ENCODE measurements at regions not wholly inside any gene's neighbourhood (a gene's known extent, or its start where the extent isn't known, plus 50 kb on each side); places are given as distances from the start of the nearest gene placed in this dataset.

- Histone ChIP-seq H2AFZ (no peak overlapping the region), H3K4me1 (ENCODE audit: insufficient read depth) (peaks cover 5% of the 10 kb centered on the region), H3K27ac (no peak overlapping the region), H3K4me2 (no peak overlapping the region), H3K9me3 (ENCODE audit: low read depth) (no peaks in the 10 kb centered on the region), H3K9me2 (replicated peaks; ENCODE audit: insufficient read depth) (no peaks in the 10 kb centered on the region), H4K20me1 (ENCODE audit: insufficient read depth, poor library complexity, severe bottlenecking) (no peaks in the 10 kb centered on the region), H3K36me3 (replicated peaks; ENCODE audit: insufficient read depth, low read depth) (no peaks in the 10 kb centered on the region), H3K4me3 (no peak overlapping the region), H3K27me3 (no peaks in the 10 kb centered on the region), H3K79me2 (no peaks in the 10 kb centered on the region)
- no peak for DNase-seq (ENCODE audit: low spot score)
- no peak for TF ChIP-seq EZH2 (IDR thresholded peaks at IDR 0.05; ENCODE audit: borderline replicate concordance)
- TF ChIP-seq CTCF (IDR thresholded peaks at IDR 0.05; ENCODE audit: poor library complexity), result no peak
- TF ChIP-seq EZH2phosphoT487 (IDR thresholded peaks at IDR 0.05; ENCODE audit: low read depth, severe bottlenecking, unreplicated experiment), result no peak
- WGBS (ENCODE audit: low lambda C conversion rate, missing lambda C conversion rate), result 57% methylated on average over 2 of the region's 2 CpGs
These were observed 79.6 kb upstream of the DCBLD2 start for GRCh38 chr3:98980915-98981596.

GRCh38 chr3:98979296-98979695, 77.8 kb upstream of the DCBLD2 start:
- no peaks in the 10 kb centered on the region for H3K9me2 ChIP-seq (replicated peaks; ENCODE audit: insufficient read depth)
- no peak overlapping the region for H3K27ac ChIP-seq
- H2AFZ ChIP-seq, result no peak overlapping the region
- H3K4me3 ChIP-seq, result no peak overlapping the region
- H3K36me3 ChIP-seq (replicated peaks; ENCODE audit: insufficient read depth, low read depth), result no peaks in the 10 kb centered on the region
- H3K4me2 ChIP-seq, result no peak overlapping the region
- TF ChIP-seq EZH2phosphoT487 (IDR thresholded peaks at IDR 0.05; ENCODE audit: low read depth, severe bottlenecking, unreplicated experiment) (no peak), EZH2 (IDR thresholded peaks at IDR 0.05; ENCODE audit: borderline replicate concordance) (no peak), CTCF (IDR thresholded peaks at IDR 0.05; ENCODE audit: poor library complexity) (no peak)
- H3K4me1 ChIP-seq (ENCODE audit: insufficient read depth), result no peaks in the 10 kb centered on the region
- H3K9me3 ChIP-seq (ENCODE audit: low read depth), result no peaks in the 10 kb centered on the region
- no peaks in the 10 kb centered on the region for H4K20me1 ChIP-seq (ENCODE audit: insufficient read depth, poor library complexity, severe bottlenecking)
- DNase-seq (ENCODE audit: low spot score), result no peak
- no peaks in the 10 kb centered on the region for H3K27me3 ChIP-seq
- WGBS (ENCODE audit: low lambda C conversion rate, missing lambda C conversion rate), result 55% methylated on average over 1 of the region's 1 CpG
- H3K79me2 ChIP-seq, result no peaks in the 10 kb centered on the region

- no peaks in the 10 kb centered on the region for H4K20me1 ChIP-seq (ENCODE audit: insufficient read depth, poor library complexity, severe bottlenecking)
- H3K27me3 ChIP-seq, result no peaks in the 10 kb centered on the region
- H3K4me3 ChIP-seq, result no peak overlapping the region
- no peak for DNase-seq (ENCODE audit: low spot score)
- 67% methylated on average over 3 of the region's 3 CpGs for whole genome bisulfite sequencing (ENCODE audit: low lambda C conversion rate, missing lambda C conversion rate)
- H3K9me3 ChIP-seq (ENCODE audit: low read depth), result no peaks in the 10 kb centered on the region
- H3K4me2 ChIP-seq, result no peak overlapping the region
- no peak overlapping the region for H3K27ac ChIP-seq
- no peaks in the 10 kb centered on the region for H3K9me2 ChIP-seq (replicated peaks; ENCODE audit: insufficient read depth)
- H2AFZ ChIP-seq, result no peak overlapping the region
- no peaks in the 10 kb centered on the region for H3K4me1 ChIP-seq (ENCODE audit: insufficient read depth)
- no peaks in the 10 kb centered on the region for H3K36me3 ChIP-seq (replicated peaks; ENCODE audit: insufficient read depth, low read depth)
- TF ChIP-seq EZH2 (IDR thresholded peaks at IDR 0.05; ENCODE audit: borderline replicate concordance), result no peak
- TF ChIP-seq EZH2phosphoT487 (IDR thresholded peaks at IDR 0.05; ENCODE audit: low read depth, severe bottlenecking, unreplicated experiment), result no peak
- no peaks in the 10 kb centered on the region for H3K79me2 ChIP-seq
These were observed 76.7 kb upstream of the DCBLD2 start for GRCh38 chr3:98978068-98978811.

- Histone ChIP-seq H3K9me2 (replicated peaks; ENCODE audit: insufficient read depth) (no peaks in the 10 kb centered on the region), H3K27me3 (no peaks in the 10 kb centered on the region), H3K4me2 (no peak overlapping the region), H3K36me3 (replicated peaks; ENCODE audit: insufficient read depth, low read depth) (no peaks in the 10 kb centered on the region), H3K4me3 (no peak overlapping the region), H3K79me2 (no peaks in the 10 kb centered on the region), H2AFZ (no peak overlapping the region), H4K20me1 (ENCODE audit: insufficient read depth, poor library complexity, severe bottlenecking) (no peaks in the 10 kb centered on the region), H3K27ac (no peak overlapping the region), H3K4me1 (ENCODE audit: insufficient read depth) (no peaks in the 10 kb centered on the region), H3K9me3 (ENCODE audit: low read depth) (no peaks in the 10 kb centered on the region)
- no peak for TF ChIP-seq EZH2 (IDR thresholded peaks at IDR 0.05; ENCODE audit: borderline replicate concordance)
- 70% methylated on average over 2 of the region's 2 CpGs for WGBS (ENCODE audit: low lambda C conversion rate, missing lambda C conversion rate)
- no peak for DNase-seq (ENCODE audit: low spot score)
These were observed 76.0 kb upstream of the DCBLD2 start for GRCh38 chr3:98977520-98977919.
